ENCODE measurements at regions not wholly inside any gene's neighbourhood (a gene's known extent, or its start where the extent isn't known, plus 50 kb on each side); places are given as distances from the start of the nearest gene placed in this dataset.

GRCh38 chr1:219277304-219278105, 103.8 kb downstream of the LYPLAL1 start:
- ATAC-seq (ENCODE audit: insufficient read depth, low read depth) (no peak), DNase-seq (no peak)
- Histone ChIP-seq H3K79me2 (ENCODE audit: insufficient read depth, low read length) (no peaks in the 10 kb centered on the region), H3K9me3 (ENCODE audit: insufficient read depth, low read length, severe bottlenecking) (no peaks in the 10 kb centered on the region), H3K27me3 (ENCODE audit: insufficient read depth, low read length, poor library complexity) (no peaks in the 10 kb centered on the region), H4K20me1 (ENCODE audit: insufficient read depth, low read length) (no peaks in the 10 kb centered on the region), H2AFZ (ENCODE audit: low read depth, low read length) (no peak overlapping the region), H3K9ac (ENCODE audit: low read depth, low read length) (no peak overlapping the region), H3K36me3 (ENCODE audit: insufficient read depth, low read length) (no peaks in the 10 kb centered on the region), H3K4me3 (ENCODE audit: low read depth in 1 of 2, low read length in 2 of 2) (no peak overlapping the region), H3K4me1 (ENCODE audit: insufficient read depth, low read length) (no peaks in the 10 kb centered on the region), H3K4me2 (ENCODE audit: insufficient read depth, low read length) (no peak overlapping the region), H3K27ac (ENCODE audit: low read length) (no peak overlapping the region)
- TF ChIP-seq CTCF (IDR thresholded peaks at IDR 0.05; ENCODE audit: borderline replicate concordance, extremely low read depth, low read length, poor library complexity, severe bottlenecking) (no peak), EZH2 (IDR thresholded peaks at IDR 0.05; ENCODE audit: borderline replicate concordance, low read depth, low read length, severe bottlenecking) (no peak)

- Histone ChIP-seq H3K4me1 (ENCODE audit: insufficient read depth, low read length) (no peaks in the 10 kb centered on the region), H3K79me2 (ENCODE audit: insufficient read depth, low read length) (no peaks in the 10 kb centered on the region), H3K9ac (ENCODE audit: low read depth, low read length) (no peak overlapping the region), H3K27me3 (ENCODE audit: insufficient read depth, low read length, poor library complexity) (no peaks in the 10 kb centered on the region), H3K4me2 (ENCODE audit: insufficient read depth, low read length) (no peak overlapping the region), H3K27ac (ENCODE audit: low read length) (no peak overlapping the region), H2AFZ (ENCODE audit: low read depth, low read length) (no peak overlapping the region), H4K20me1 (ENCODE audit: insufficient read depth, low read length) (no peaks in the 10 kb centered on the region), H3K36me3 (ENCODE audit: insufficient read depth, low read length) (no peaks in the 10 kb centered on the region), H3K9me3 (ENCODE audit: insufficient read depth, low read length, severe bottlenecking) (no peaks in the 10 kb centered on the region), H3K4me3 (ENCODE audit: low read depth in 1 of 2, low read length in 2 of 2) (no peak overlapping the region)
- ATAC-seq (ENCODE audit: insufficient read depth, low read depth) (no peak), DNase-seq (no peak)
- TF ChIP-seq CTCF (IDR thresholded peaks at IDR 0.05; ENCODE audit: borderline replicate concordance, extremely low read depth, low read length, poor library complexity, severe bottlenecking): no peak
- no peak for TF ChIP-seq EZH2 (IDR thresholded peaks at IDR 0.05; ENCODE audit: borderline replicate concordance, low read depth, low read length, severe bottlenecking)
Measured at GRCh38 chr1:219276049-219276738, 102.5 kb downstream of the LYPLAL1 start.

GRCh38 chr1:219273088-219273686, 99.5 kb downstream of the LYPLAL1 start:
- H3K27ac ChIP-seq (ENCODE audit: low read length): no peak overlapping the region
- no peaks in the 10 kb centered on the region for H4K20me1 ChIP-seq (ENCODE audit: insufficient read depth, low read length)
- ATAC-seq (ENCODE audit: insufficient read depth, low read depth): no peak
- H3K9ac ChIP-seq (ENCODE audit: low read depth, low read length): no peak overlapping the region
- H3K27me3 ChIP-seq (ENCODE audit: insufficient read depth, low read length, poor library complexity): no peaks in the 10 kb centered on the region
- no peaks in the 10 kb centered on the region for H3K4me1 ChIP-seq (ENCODE audit: insufficient read depth, low read length)
- H3K4me3 ChIP-seq (ENCODE audit: low read depth in 1 of 2, low read length in 2 of 2): no peak overlapping the region
- H3K79me2 ChIP-seq (ENCODE audit: insufficient read depth, low read length): no peaks in the 10 kb centered on the region
- TF ChIP-seq EZH2 (IDR thresholded peaks at IDR 0.05; ENCODE audit: borderline replicate concordance, low read depth, low read length, severe bottlenecking) (no peak), CTCF (IDR thresholded peaks at IDR 0.05; ENCODE audit: borderline replicate concordance, extremely low read depth, low read length, poor library complexity, severe bottlenecking) (no peak)
- H3K36me3 ChIP-seq (ENCODE audit: insufficient read depth, low read length): no peaks in the 10 kb centered on the region
- no peaks in the 10 kb centered on the region for H3K9me3 ChIP-seq (ENCODE audit: insufficient read depth, low read length, severe bottlenecking)
- no peak overlapping the region for H3K4me2 ChIP-seq (ENCODE audit: insufficient read depth, low read length)
- no peak for DNase-seq
- H2AFZ ChIP-seq (ENCODE audit: low read depth, low read length): no peak overlapping the region

Measured in DND-41 (cell line).